CD1c-positive myeloid dendritic cell (primary cell): ENCODE measurements at regions not wholly inside any gene's neighbourhood (a gene's known extent, or its start where the extent isn't known, plus 50 kb on each side); places are given as distances from the start of the nearest gene placed in this dataset.
"Not testable (repeated sequence)": the region's sequence is repeated elsewhere in the genome, so short reads cannot be mapped to it uniquely, and the experiment has no call there.

ENCODE experiments used
- DNase-seq: peaks from one replicate; pipeline ENCODE4 v3.0.0-alpha.2; 2016; ENCODE audit errors: extremely low spot score

- DNase-seq: no peak
Observed at GRCh38 chr16:60558936-60559335, 1477.3 kb downstream of the CDH8 start.

- DNase-seq: no peak
Observed at GRCh38 chr16:60553090-60553757, 1483.0 kb downstream of the CDH8 start.

- DNase-seq: no peak
Observed at GRCh38 chr16:60541535-60541934, 1494.7 kb downstream of the CDH8 start.

GRCh38 chr16:60510941-60511340 lies 1525.3 kb downstream of the CDH8 start:
- DNase-seq: no peak

GRCh38 chr16:60510208-60510607 lies 1526.0 kb downstream of the CDH8 start:
- no peak for DNase-seq

GRCh38 chr16:60491273-60491672 lies 1545.0 kb downstream of the CDH8 start:
- DNase-seq: no peak

- no peak for DNase-seq
Observed at GRCh38 chr16:60485872-60486489, 1550.3 kb downstream of the CDH8 start.

GRCh38 chr16:60484901-60485300 lies 1551.3 kb downstream of the CDH8 start:
- DNase-seq: no peak

GRCh38 chr16:60481591-60481990 lies 1554.6 kb downstream of the CDH8 start:
- no peak for DNase-seq

GRCh38 chr16:60478810-60479209 lies 1557.4 kb downstream of the CDH8 start:
- DNase-seq: no peak

GRCh38 chr16:60463986-60464385 lies 1572.3 kb downstream of the CDH8 start:
- no peak for DNase-seq

- no peak for DNase-seq
Observed at GRCh38 chr16:60459463-60459862, 1576.8 kb downstream of the CDH8 start.

GRCh38 chr16:60458255-60458654 lies 1578.0 kb downstream of the CDH8 start:
- DNase-seq: no peak

GRCh38 chr16:60452646-60453045 lies 1583.6 kb downstream of the CDH8 start:
- no peak for DNase-seq

- DNase-seq: no peak
Observed at GRCh38 chr16:60438894-60439293, 1597.3 kb downstream of the CDH8 start.

- no peak for DNase-seq
Observed at GRCh38 chr16:60432472-60432871, 1603.8 kb downstream of the CDH8 start.

- no peak for DNase-seq
Observed at GRCh38 chr16:60419859-60420258, 1616.4 kb downstream of the CDH8 start.

- DNase-seq: no peak
Observed at GRCh38 chr16:60414613-60415012, 1621.6 kb downstream of the CDH8 start.

- DNase-seq: no peak
Observed at GRCh38 chr16:60413969-60414368, 1622.3 kb downstream of the CDH8 start.

- no peak for DNase-seq
Observed at GRCh38 chr16:60407606-60408005, 1628.6 kb downstream of the CDH8 start.

- DNase-seq: no peak
Observed at GRCh38 chr16:60407034-60407433, 1629.2 kb downstream of the CDH8 start.

- no peak for DNase-seq
Observed at GRCh38 chr16:60405286-60405685, 1631.0 kb downstream of the CDH8 start.

- DNase-seq: no peak
Observed at GRCh38 chr16:60404401-60404800, 1631.8 kb downstream of the CDH8 start.

- DNase-seq: not testable (repeated sequence)
Observed at GRCh38 chr16:60402941-60403340, 1633.3 kb downstream of the CDH8 start.
